CD4-positive, alpha-beta T cell treated with Interleukin-15 for 1 hour (primary cell): ENCODE measurements at regions not wholly inside any gene's neighbourhood (a gene's known extent, or its start where the extent isn't known, plus 50 kb on each side); places are given as distances from the start of the nearest gene placed in this dataset.
"Not testable (repeated sequence)": the region's sequence is repeated elsewhere in the genome, so short reads cannot be mapped to it uniquely, and the experiment has no call there.

Experiments used
- DNase-seq: peaks from one replicate; pipeline ENCODE4 v3.0.0-alpha.2; 2020

DNA sequence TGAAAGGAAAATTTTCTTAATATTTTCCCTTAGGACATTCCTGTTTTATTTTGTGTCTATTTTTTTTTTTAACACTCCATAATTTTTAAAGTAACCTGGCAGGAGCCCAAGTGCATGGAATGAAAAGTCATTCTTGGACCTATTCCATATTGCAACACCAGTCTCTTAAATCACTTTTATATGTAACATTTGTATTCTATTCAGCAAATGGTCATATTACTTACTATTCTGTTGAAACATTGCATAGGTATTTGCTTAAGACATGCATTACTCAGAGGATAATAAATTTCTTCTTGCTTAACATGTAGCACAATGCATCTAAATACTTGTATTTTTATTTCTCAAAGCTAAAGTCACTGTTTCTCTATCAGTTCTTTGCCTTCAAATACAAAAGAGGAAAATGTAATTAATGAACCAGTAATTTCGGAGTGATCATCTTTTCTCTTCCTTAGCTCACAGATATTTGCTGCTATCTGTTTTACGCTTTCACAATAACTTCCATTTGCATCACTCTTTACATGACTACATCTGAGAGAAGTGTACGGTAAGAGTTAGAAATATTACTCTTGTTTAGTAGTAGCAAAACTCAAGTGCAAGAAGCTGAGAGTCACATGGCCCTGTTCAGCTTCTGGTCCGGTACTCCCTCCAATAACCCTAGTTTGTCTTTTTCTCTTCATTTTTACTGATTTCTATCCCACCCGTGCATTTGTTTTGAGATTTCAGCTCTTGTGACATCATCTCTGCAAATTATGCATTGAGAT is 394.8 kb downstream of the USP25 start:
- DNase-seq = no peak

GRCh38 chr21:16125274-16125673 is 395.5 kb downstream of the USP25 start:
- DNase-seq = no peak

GRCh38 chr21:16132453-16132852 is 402.7 kb downstream of the USP25 start:
- DNase-seq = not testable (repeated sequence)

DNA sequence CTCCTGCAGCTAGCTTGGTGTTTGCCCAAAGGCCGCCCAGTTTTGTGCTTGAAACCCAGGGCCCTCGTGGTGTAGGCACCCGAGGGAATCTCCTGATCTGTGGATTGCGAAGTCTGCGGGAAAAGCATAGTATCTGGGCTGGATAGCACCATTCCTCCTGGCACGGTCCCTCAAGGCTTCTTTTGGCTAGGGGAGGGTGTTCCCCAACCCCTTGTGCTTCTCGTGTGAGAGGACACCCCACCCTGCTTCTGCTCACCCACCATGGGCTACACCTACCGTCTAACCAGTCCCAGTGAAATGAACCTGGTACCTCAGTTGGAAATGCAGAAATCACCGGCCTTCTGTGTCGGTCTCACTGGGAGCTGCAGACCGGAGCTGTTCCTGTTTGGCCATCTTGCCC is 403.5 kb downstream of the USP25 start:
- no peak for DNase-seq

DNA sequence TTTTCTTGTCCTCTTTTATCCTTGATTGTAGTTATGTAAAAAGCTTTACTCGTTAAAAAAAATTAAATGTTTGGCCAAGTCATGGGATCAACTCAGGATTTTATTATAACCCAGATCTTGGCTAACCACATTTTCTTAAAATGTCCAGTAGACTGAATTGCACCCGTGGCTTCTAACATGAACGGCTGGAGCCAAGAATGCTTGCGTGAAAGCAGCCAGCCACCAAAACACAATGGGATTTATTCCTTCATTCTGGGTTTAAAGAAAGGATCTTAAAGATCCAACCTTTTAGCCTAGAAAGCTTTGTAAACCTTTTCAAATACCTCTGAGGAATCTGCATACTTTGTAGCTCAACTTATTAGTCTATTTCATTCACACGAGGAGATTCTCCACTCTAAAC is 404.4 kb downstream of the USP25 start:
- DNase-seq = no peak

DNA sequence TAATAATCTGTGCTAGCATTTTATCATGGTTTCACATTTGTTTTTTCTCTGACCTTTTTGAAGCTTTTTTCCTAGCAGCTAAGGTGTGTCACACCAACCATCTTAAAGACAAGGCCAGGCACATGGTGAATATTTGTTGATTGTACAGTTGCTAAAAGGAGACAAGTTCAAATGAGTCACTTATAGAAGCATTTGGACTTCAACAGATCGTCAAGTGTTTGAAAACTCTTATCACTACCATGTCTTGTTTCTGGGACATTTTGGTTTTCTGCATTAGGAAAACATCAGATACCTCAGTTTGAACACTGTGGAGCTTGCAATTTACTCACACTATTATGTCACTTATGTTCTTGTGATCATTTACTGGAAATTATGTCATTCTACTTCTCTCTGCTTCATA is 407.3 kb downstream of the USP25 start:
- no peak for DNase-seq

DNA sequence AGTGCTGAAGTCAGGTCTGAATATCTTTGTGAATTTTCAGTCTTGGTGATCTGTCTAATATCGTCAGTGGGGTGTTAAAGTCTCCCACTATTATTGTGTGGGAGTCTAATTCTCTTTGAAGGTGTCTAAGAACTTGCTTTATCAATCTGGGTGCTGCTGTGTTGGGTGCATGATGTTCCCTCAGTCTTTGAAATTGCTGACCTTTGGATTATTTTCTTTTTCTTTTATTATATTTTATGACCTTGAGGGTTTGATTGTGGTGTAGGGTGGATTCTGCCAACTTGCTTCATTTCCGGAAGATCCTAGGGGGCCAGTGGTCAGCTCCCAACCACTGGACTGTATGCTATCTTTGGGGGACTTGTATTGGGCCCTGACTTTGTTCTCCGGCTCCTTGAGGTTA is 415.3 kb downstream of the USP25 start:
- DNase-seq = no peak

- no peak for DNase-seq
Observed at GRCh38 chr21:16145479-16145878, 415.7 kb downstream of the USP25 start.

DNA sequence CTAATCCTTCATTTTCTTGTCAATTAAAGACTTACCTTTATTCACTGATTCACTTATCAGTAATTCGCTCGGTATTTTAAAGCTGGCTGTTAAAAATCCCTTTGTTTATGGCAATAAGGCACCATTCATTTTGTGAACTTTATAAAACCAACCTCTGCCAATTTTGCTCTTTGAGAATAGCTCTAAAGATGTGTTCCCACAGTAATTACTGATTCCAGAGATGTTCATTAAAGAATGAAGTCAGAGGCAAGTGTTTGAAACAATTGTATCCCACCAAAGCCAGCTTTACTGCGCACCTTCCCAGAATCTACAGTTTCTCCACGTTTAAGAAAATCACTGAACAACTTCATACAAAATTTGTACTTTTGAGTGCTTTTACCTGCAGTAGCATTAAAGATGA is 424.5 kb downstream of the USP25 start:
- DNase-seq = no peak

DNA sequence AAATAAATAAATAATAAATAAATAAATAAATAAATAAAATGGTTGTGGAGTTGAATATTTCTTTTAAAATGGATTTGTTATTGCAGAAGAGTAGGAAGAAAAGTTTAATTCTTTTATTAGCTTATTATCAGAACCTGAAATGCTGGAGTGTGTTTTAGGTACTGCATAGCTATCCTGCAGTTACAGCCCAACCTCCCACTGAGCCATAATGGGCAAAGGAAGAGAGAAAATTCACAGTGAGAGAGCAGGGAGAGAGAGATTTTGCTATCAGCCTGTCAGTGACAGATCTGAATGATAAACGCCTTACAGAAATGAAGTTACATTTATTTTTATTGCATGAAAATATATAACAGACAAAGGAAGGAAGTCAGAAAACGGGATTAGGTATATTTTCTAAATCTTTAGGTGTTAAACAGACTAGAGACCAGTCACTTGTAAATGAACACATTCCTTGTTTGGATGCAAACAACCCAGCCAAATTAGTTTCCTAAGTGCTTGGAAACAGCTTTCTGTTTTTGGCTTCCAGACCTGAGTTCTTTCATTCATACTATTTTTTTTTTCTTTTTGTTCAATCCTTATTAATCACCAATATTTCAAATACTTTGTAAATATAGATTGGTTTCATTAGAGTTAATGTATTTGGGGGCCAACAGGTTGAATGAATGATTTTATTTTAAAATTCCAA is 425.3 kb downstream of the USP25 start:
- DNase-seq = no peak

DNA sequence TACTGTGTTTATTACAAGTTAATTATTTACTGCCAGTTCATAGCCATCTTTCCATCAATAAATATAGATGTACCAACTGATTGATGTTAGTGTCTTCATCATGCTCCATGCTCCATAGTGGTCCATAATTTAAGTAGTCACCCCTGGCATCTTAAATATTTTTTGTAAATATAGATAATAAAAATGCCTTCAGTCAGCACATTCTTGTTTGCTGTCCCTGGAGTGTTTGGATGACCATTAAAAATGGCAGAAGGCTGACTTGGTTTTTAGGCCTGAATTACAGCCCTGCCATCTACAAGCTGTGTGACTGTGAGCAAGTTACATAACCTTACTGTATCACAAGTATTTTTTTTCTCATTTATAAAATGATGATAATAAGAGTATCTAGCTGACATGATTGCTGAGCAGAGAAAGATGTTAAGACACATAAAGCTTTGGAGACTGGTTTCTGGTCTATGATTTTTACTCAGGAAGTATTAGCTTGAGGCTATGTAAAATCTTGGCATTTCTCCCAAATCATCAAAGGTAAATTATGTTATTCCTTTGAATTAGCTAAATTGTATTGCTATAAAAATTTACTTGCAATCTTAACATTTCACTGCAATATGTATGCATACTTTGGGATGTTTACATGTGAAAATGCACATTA is 427.2 kb downstream of the USP25 start:
- DNase-seq = no peak

DNA sequence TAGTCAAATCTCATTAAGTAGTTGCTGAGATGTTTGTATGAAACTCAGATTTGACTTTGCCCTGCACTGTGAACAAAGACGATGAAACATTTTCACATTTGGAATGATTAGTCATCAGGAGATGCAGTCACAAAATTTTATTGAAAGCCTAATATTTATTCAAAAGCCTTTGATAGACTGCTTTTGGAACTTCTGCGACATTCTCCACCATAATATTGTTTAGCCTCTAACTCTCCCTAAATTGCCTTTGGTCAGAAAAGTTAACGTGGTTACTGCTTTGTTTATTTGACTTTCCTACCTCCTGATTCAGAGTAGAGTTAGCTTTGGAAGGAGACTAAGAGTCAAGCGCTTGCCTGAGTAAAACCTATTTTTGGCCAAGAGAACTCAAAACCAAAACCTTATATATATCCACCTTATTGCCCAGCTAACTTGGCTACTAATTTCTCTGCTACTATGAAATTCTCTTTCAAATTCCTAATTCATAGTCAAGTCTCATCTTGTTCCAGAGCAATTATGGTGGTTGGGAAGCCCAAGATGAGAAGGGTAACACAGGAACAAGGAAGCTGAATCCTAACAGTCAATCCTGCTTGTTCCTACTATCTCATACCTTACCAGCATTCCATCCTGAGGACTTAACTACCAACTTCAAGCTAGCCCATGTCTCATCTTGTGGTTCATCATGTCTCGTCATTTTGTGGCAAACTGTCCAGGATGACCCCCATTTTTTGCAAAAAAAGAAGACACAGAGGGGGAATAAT is 429.6 kb downstream of the USP25 start:
- no peak for DNase-seq

DNA sequence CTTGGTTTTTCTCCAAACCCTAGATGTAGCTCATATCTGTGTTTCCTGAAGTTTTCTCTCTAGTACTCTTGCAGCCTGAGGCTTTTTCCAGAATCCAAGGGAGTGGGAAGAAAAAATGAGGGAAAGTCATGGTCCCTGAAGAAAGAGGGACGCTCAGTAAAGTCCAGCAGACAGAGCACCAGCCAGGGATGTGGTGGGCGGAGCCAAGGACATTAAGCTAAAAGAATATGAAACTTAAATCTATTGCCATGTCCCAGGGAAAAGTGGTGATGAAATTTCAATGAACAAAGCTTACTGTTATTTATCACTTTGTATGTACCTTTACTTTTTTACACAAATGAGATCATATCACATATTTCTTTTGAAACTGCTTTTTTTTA is 430.2 kb downstream of the USP25 start:
- DNase-seq = no peak

DNA sequence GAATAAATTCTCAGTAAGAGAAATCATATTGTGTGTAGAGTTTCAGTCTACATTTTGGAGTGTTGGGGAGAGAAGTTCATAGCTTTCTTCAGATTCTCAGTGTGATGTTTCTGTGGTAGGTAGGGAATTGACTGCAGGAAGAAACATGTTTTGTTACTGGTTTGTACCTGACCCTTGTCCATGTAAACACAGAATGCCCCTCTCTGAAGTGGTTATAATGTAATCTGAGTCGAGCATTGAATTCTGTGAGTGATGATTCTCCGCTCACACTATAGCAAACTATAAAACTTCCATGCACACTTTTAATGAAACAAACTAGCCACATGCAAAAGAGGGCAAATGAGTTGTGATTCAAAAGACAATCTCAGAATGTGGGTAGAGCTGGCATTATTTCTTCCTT is 433.2 kb downstream of the USP25 start:
- no peak for DNase-seq

DNA sequence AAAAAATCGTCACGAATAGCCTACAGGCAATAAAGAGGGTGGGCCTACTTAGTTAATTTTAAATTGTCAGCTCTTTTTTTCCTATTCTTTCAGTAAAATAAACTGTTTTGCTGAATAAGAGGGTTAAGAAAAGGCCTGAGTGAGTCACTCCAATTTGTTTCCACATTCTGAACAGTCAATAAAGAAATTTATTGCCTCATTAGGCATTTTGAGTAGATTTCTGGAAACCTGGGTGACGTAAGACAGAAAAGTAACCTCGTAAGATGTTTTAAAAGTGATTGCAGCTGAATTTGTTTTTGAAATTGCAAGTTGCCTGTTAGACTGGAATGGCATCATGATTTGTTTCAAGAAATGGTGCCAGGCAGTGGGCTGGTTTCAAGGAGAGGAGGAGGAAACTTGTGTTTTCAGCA is 439.3 kb downstream of the USP25 start:
- DNase-seq = no peak

DNA sequence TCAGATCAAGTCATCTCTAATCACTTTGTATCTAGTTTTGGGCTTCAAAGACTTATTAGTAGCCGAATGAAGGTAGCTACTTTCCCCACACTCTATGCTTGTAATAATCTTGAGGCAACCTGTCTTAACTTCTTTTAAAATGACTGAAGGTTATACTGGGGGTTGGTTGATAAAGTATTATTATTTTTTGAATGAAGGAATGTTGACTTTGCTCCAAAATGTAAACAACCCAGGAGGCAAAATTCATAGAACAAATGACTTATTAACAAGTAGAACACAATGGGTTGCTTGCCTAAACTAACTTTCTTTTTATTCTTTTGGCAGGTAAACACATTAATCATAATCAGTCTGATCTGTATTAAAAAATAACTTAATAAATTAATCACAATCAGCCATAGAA is 440.0 kb downstream of the USP25 start:
- no peak for DNase-seq

DNA sequence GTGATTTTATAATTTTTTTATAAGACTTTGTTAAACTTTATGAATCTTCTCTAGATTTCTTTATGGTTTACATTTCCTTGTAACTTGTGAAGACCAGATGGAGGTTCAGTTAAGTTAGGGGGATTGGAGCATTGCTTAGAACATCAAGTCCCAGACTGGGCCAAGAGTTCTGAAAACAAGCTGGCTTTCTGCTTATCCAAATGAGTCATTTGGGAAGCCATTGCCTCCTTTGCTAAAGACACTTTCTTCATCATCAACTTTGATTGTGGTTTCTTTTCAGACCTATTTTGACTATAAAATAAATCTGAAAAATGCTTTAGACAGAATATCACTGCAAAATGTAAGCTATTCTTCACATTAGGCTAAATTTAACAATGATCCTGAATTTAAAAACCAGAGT is 446.8 kb downstream of the USP25 start:
- no peak for DNase-seq

DNA sequence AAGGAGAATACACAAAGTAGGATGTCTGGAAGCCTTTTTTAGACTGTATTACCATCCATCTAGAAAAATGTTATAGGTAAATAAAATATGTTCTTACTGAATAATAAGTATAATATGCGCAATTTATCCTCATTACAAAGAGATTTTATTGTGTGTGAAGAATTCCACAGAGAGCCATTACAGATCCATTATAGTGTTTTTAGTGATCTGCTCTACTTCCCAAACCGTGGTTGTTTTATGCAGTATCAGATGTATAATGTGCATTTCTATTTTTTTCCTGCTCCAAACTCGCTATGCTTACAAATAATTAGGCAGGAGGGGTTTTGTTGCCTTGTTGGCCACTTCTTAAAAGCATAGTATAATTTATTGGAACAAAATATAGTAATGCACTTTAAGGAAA is 447.8 kb downstream of the USP25 start:
- DNase-seq = no peak

GRCh38 chr21:16179773-16180172 is 450.0 kb downstream of the USP25 start:
- DNase-seq = no peak

DNA sequence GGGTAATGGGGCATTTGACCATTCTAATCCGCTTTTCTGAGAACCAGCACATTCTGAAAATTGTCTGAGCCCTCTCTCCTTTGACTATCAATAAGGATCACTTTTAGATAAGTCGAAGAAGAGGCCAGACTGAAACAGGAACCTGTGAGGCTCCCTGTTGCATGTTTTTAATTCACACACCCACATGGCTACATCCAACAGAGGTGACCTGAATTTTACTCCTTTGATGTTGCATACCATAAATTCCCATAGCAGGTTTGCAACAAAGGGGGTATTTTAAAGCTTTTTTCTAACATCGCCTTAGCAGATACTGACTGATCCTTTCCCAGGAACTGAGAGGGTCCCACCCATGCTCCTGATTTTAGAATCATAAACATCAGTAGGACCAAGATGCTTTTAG is 450.8 kb downstream of the USP25 start:
- DNase-seq = no peak

GRCh38 chr21:16181018-16181417 is 451.2 kb downstream of the USP25 start:
- DNase-seq = no peak

DNA sequence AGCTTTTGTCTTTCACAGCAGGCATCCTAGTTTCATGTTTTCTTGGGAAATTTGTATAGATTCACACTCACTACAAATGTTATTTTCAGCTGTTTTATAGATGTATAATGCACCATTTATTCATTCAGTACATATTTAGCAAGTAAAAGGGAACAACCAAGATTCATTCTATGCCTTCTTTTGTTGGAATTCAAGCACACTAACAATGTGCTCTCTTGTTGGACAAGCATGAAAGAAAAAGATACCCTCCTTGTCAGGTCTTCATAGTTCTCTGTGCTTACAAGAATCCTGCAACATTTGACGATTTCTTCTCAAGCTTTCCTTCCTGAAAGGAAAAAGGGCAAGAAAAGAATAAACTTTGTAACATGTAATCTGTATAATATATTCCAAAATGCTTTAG is 456.0 kb downstream of the USP25 start:
- DNase-seq = no peak

- no peak for DNase-seq
Observed at GRCh38 chr21:16186742-16187141, 457.0 kb downstream of the USP25 start.
